Spleen (tissue), 11 donors: ENCODE measurements at regions not wholly inside any gene's neighbourhood (a gene's known extent, or its start where the extent isn't known, plus 50 kb on each side); places are given as distances from the start of the nearest gene placed in this dataset.

Experiments
- DNase-seq: peaks from one replicate; pipeline ENCODE4 v3.0.0-alpha.2; 2020
- H3K27ac ChIP-seq, 8 donors: fragments of 200-600 bp; sonication (generic) in 7 of 8; 1 replicate in 4 of 8; 2 replicates in 4 of 8; pipeline versions ENCODE4 v1.5.0 to v1.8.0; 2016 to 2021; ENCODE audit warnings: inconsistent platforms in 4 of 8, mild to moderate bottlenecking in 4 of 8, moderate library complexity in 1 of 8
- H3K27me3 ChIP-seq, 7 donors: fragments of 200-600 bp; sonication (generic) in 6 of 7; replicated peaks in 1 of 7; 1 replicate in 4 of 7; 2 replicates in 3 of 7; pipeline versions ENCODE4 v1.5.0 to v1.8.0; 2016 to 2021; ENCODE audit warnings: inconsistent platforms in 3 of 7, mild to moderate bottlenecking in 1 of 7
- H3K36me3 ChIP-seq, 6 donors: fragments of 200-600 bp; sonication (generic) in 5 of 6; 1 replicate in 4 of 6; 2 replicates in 2 of 6; pipeline versions ENCODE4 v1.5.0 to v1.8.0; 2016 to 2021; ENCODE audit warnings: inconsistent platforms in 2 of 6
- H3K4me1 ChIP-seq, 6 donors: fragments of 200-600 bp; sonication (generic) in 5 of 6; 1 replicate in 3 of 6; 2 replicates in 3 of 6; pipeline versions ENCODE4 v1.5.0 to v1.8.0; 2016 to 2021; ENCODE audit warnings: inconsistent platforms in 3 of 6
- H3K4me3 ChIP-seq, 8 donors: fragments of 200-600 bp; sonication (generic) in 7 of 8; 1 replicate in 4 of 8; 2 replicates in 4 of 8; pipeline versions ENCODE4 v1.5.0 to v1.8.0; 2016 to 2021; ENCODE audit warnings: inconsistent platforms in 4 of 8, mild to moderate bottlenecking in 4 of 8, moderate library complexity in 2 of 8
- H3K9me3 ChIP-seq, 8 donors: fragments of 200-600 bp; sonication (generic) in 7 of 8; 1 replicate in 4 of 8; 2 replicates in 4 of 8; pipeline versions ENCODE4 v1.5.0 to v1.8.0; 2016 to 2021; ENCODE audit warnings: inconsistent platforms in 4 of 8
- POLR2A ChIP-seq, 3 donors: fragments of 450-650 bp; IDR thresholded peaks; one replicate each; pipeline ENCODE4 v1.5.1; 2017; ENCODE audit warnings: antibody characterized with exemption in 3 of 3, mild to moderate bottlenecking in 1 of 3
- POLR2AphosphoS5 ChIP-seq, 3 donors: sonication (generic); formaldehyde crosslinking; IDR thresholded peaks; one replicate each; pipeline ENCODE4 v1.5.1; 2017; ENCODE audit warnings: antibody characterized with exemption in 3 of 3
- whole genome bisulfite sequencing, 5 donors: extraction: QIAGEN DNeasy Blood & Tissue Kit in 3 of 5; methylation state at CpG; one replicate each; pipeline versions ENCODE4 v1.1.5 to v1.1.7; 2013 to 2018; 5-methylcytosine and 5-hydroxymethylcytosine counted together
- intact Hi-C: fragments of 100-400 bp; cut with DNase I; formaldehyde crosslinking; loops from one replicate; pipeline ENCODE4 v1.15.0; 2023; ENCODE audit warnings: low total_unique reads
- TF ChIP-seq, protein P1 (sequence below), 11 experiments: fragments of 200-600 bp in 7 of 11; fragments of 450-650 bp in 4 of 11; sonication (generic) in 4 of 11; IDR thresholded peaks in 8 of 11; conservative IDR thresholded peaks in 3 of 11; 1 replicate in 7 of 11; 2 replicates in 4 of 11; pipeline versions ENCODE4 v1.4.0 to v1.8.0; 2016 to 2021; ENCODE audit warnings: antibody characterized with exemption in 11 of 11, inconsistent platforms in 4 of 11, mild to moderate bottlenecking in 1 of 11
- donor health status: healthy with polysubstance abuse.
- donor health status: DM: no; HTN: no; CAD: no; lungs with moderate emphysema.
- donor health status: DM: no; HTN: no; CAD: no.
- donor health status: Bipolar disorder and iron deficiency.
- donor health status: healthy.
- donor health status: DM: no; HTN: no; CAD: no.
- donor health status: DM: yes; HTN: yes; CAD: no.

DNA sequence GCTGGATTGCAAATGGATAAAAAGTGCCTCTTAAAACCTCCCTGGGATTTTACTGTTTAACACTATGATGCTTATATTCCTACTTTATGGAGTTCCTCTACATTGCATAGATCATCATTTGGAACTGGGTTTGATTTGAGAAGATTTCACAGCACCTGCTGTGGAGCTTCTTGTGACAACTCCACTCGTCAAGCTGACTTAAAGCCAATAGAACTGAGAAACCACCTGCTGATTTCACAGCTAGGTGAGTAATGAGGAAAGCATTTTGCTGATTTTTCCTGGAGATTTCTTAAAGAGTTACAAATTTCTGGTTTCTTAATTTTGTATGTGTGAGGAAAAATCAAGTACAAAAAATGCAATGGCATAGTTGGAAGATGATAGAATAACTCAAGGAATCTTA, 739.1 kb upstream of the LRRTM1 start:
- Histone ChIP-seq H3K4me3 (no peak overlapping the region), H3K27me3 (no peaks in the 10 kb centered on the region), H3K27ac (no peak overlapping the region), H3K36me3 (no peaks in the 10 kb centered on the region), H3K9me3 (peaks cover 0 to 39% (median 4%) of the 10 kb centered on the region in 8 donors), H3K4me1 (no peaks in the 10 kb centered on the region)
- intact Hi-C loops = no loop called here
- TF ChIP-seq, protein P1, sequence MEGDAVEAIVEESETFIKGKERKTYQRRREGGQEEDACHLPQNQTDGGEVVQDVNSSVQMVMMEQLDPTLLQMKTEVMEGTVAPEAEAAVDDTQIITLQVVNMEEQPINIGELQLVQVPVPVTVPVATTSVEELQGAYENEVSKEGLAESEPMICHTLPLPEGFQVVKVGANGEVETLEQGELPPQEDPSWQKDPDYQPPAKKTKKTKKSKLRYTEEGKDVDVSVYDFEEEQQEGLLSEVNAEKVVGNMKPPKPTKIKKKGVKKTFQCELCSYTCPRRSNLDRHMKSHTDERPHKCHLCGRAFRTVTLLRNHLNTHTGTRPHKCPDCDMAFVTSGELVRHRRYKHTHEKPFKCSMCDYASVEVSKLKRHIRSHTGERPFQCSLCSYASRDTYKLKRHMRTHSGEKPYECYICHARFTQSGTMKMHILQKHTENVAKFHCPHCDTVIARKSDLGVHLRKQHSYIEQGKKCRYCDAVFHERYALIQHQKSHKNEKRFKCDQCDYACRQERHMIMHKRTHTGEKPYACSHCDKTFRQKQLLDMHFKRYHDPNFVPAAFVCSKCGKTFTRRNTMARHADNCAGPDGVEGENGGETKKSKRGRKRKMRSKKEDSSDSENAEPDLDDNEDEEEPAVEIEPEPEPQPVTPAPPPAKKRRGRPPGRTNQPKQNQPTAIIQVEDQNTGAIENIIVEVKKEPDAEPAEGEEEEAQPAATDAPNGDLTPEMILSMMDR (IDR thresholded peaks at IDR 0.05 in 8 of 11, conservative IDR thresholded peaks at IDR 0.05 in 3 of 11) = no peak
- TF ChIP-seq POLR2AphosphoS5 (IDR thresholded peaks at IDR 0.05) = no peak
- no peak for TF ChIP-seq POLR2A (IDR thresholded peaks at IDR 0.05)
- no peak for DNase-seq
- WGBS, 5 donors = 33 to 55% (median 38%) methylated on average over 1 of the region's 1 CpG

DNA sequence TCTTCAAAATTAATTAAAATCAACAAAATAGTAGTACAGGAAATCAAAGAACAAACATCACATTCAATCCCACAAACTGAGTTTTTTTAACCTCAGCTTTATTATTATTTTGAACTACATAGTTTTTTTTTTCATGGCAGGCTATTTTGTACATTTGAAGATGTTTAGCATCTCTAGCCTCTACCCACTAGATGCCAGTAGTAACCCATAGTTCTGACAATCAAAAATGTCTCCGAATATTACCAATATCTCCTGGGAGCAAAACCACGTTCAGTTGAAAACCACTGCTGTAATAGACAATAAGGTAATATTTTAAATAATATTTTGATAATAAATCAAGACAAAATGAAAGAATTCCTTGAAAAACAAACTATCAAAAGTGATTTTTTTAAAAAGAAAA, 702.6 kb upstream of the LRRTM1 start:
- WGBS, 5 donors = 62 to 82% (median 75%) methylated on average over 2 of the region's 2 CpGs

DNA sequence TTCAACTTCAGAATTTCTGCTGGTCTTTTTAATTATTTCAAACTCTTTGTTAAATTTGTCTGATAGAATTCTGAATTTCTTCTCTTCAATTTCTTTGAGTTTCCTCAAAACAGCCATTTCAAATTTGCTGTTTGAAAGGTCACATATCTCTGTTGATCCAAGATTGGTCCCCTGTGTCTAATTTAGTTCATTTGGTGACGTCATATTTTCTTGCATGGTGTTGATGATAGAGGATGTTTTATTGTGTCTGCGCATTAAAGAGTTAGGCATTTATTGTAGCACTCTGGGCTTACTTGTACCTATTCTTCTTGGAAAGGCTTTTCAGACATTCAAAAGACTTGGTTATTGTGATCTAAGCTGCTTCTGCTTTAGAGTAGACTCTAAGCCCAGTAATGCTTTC, 698.4 kb upstream of the LRRTM1 start:
- H3K27ac ChIP-seq = no peak overlapping the region
- H3K4me3 ChIP-seq = no peak overlapping the region
- WGBS, 5 donors = 85 to 94% (median 89%) methylated on average over 2 of the region's 2 CpGs
- H3K36me3 ChIP-seq = no peaks in the 10 kb centered on the region
- no peaks in the 10 kb centered on the region for H3K4me1 ChIP-seq
- no peak for DNase-seq
- no peaks in the 10 kb centered on the region for H3K27me3 ChIP-seq
- intact Hi-C loops = no loop called here
- TF ChIP-seq POLR2AphosphoS5 (IDR thresholded peaks at IDR 0.05) (no peak), POLR2A (IDR thresholded peaks at IDR 0.05) (no peak)
- TF ChIP-seq, protein P1 (IDR thresholded peaks at IDR 0.05 in 8 of 11, conservative IDR thresholded peaks at IDR 0.05 in 3 of 11) = no peak
- peaks cover 0 to 87% (median 79%) of the 10 kb centered on the region in 8 donors for H3K9me3 ChIP-seq

More for the DNA sequence above, 702.6 kb upstream of the LRRTM1 start:
- Histone ChIP-seq H3K4me1 (no peaks in the 10 kb centered on the region), H3K9me3 (peaks cover 0 to 79% (median 59%) of the 10 kb centered on the region in 8 donors), H3K27ac (no peak overlapping the region), H3K4me3 (no peak overlapping the region), H3K36me3 (no peaks in the 10 kb centered on the region), H3K27me3 (no peaks in the 10 kb centered on the region)
- TF ChIP-seq, protein P1 (IDR thresholded peaks at IDR 0.05 in 8 of 11, conservative IDR thresholded peaks at IDR 0.05 in 3 of 11) = no peak
- TF ChIP-seq POLR2A (IDR thresholded peaks at IDR 0.05) = no peak
- no peak for TF ChIP-seq POLR2AphosphoS5 (IDR thresholded peaks at IDR 0.05)
- intact Hi-C loops = no loop called here
- no peak for DNase-seq

DNA sequence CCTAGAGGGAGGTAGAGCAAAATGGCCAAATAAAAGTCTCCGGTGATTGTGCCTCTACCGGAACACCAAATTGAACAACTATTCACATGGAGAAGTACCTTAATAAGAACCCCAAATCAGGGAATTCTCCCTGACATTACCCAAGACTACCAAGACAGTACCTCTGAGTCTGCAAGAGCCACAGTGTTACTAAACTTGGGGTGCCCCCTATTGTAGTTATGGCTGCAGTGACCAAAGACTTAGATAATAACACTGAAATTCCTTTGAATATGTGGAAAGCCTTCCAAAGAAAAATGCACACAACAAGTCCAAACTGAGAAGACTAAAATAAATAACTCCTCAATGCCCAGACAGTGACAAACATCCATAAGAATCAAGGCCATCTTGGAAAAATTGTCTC, 682.9 kb upstream of the LRRTM1 start:
- Histone ChIP-seq H3K4me1 (no peaks in the 10 kb centered on the region), H3K27me3 (no peaks in the 10 kb centered on the region), H3K27ac (no peak overlapping the region), H3K4me3 (no peak overlapping the region), H3K9me3 (peaks cover 0 to 57% (median 33%) of the 10 kb centered on the region in 8 donors), H3K36me3 (no peaks in the 10 kb centered on the region)
- WGBS, 5 donors = 85 to 98% (median 93%) methylated on average over 2 of the region's 2 CpGs
- DNase-seq = no peak
- intact Hi-C loops = no loop called here
- TF ChIP-seq, protein P1 (IDR thresholded peaks at IDR 0.05 in 8 of 11, conservative IDR thresholded peaks at IDR 0.05 in 3 of 11) = no peak
- TF ChIP-seq POLR2AphosphoS5 (IDR thresholded peaks at IDR 0.05) (no peak), POLR2A (IDR thresholded peaks at IDR 0.05) (no peak)
